GM23338 (cell line): ENCODE measurements at regions not wholly inside any gene's neighbourhood (a gene's known extent, or its start where the extent isn't known, plus 50 kb on each side); places are given as distances from the start of the nearest gene placed in this dataset.

Experiments used
- ATAC-seq: fragments of 200-7000 bp; cut with Tn5 transposase; 3 replicates; pipeline ENCODE4 v1.9.1; 2020
- DNase-seq: peaks from one replicate; pipeline ENCODE4 v3.0.0-alpha.2; 2015; ENCODE audit warnings: low spot score
- H2AFZ ChIP-seq: fragments of 200-600 bp; sonication (generic); 2 replicates; pipeline ENCODE4 v1.8.0; 2016; ENCODE audit warnings: antibody characterized with exemption, mild to moderate bottlenecking, moderate library complexity
- H3F3A ChIP-seq: fragments of 200-600 bp; sonication (generic); replicated peaks from 2 replicates; pipeline ENCODE4 v1.8.0; 2017; ENCODE audit warnings: antibody characterized with exemption, mixed run types, low read depth
- H3K27ac ChIP-seq: fragments of 200-600 bp; sonication (generic); 2 replicates; pipeline ENCODE4 v1.6.1; 2016; ENCODE audit warnings: low read depth
- H3K27me3 ChIP-seq: fragments of 200-600 bp; sonication (generic); 2 replicates; pipeline ENCODE4 v1.8.0; 2016; ENCODE audit warnings: mild to moderate bottlenecking, mixed run types, moderate library complexity; ENCODE audit not compliant: insufficient read depth
- H3K36me3 ChIP-seq: fragments of 200-600 bp; sonication (generic); 2 replicates; pipeline ENCODE4 v1.8.0; 2016; ENCODE audit warnings: mild to moderate bottlenecking; ENCODE audit not compliant: insufficient read depth
- H3K4me1 ChIP-seq: fragments of 200-600 bp; sonication (generic); 2 replicates; pipeline ENCODE4 v1.8.0; 2016; ENCODE audit warnings: mild to moderate bottlenecking, moderate library complexity; ENCODE audit not compliant: insufficient read depth
- H3K4me2 ChIP-seq: fragments of 200-600 bp; sonication (generic); 2 replicates; pipeline ENCODE4 v1.7.1; 2017; ENCODE audit warnings: mixed run types
- H3K4me3 ChIP-seq: fragments of 200-600 bp; sonication (generic); 2 replicates; pipeline ENCODE4 v1.6.1; 2016; ENCODE audit warnings: mixed run types
- H3K79me2 ChIP-seq: fragments of 200-600 bp; sonication (generic); replicated peaks from 2 replicates; pipeline ENCODE4 v1.8.0; 2017; ENCODE audit warnings: mild to moderate bottlenecking; ENCODE audit not compliant: insufficient read depth
- H3K9me2 ChIP-seq: fragments of 200-600 bp; sonication (generic); 2 replicates; pipeline ENCODE4 v1.8.0; 2017; ENCODE audit not compliant: insufficient read depth
- H4K20me1 ChIP-seq: fragments of 200-600 bp; sonication (generic); replicated peaks from 2 replicates; pipeline ENCODE4 v1.8.0; 2017; ENCODE audit warnings: mild to moderate bottlenecking; ENCODE audit not compliant: insufficient read depth
- H3K27ac Mint-ChIP-seq: 2 replicates; pipeline ENCODE4 v1.8.0; 2020; ENCODE audit warnings: inconsistent platforms, mild to moderate bottlenecking, moderate library complexity, mixed read lengths
- H3K27me3 Mint-ChIP-seq: 3 replicates; pipeline ENCODE4 v1.8.0; 2022; ENCODE audit warnings: low read depth, mild to moderate bottlenecking, moderate library complexity, mixed read lengths, inconsistent platforms; ENCODE audit not compliant: insufficient read depth, poor library complexity
- H3K36me3 Mint-ChIP-seq: 3 replicates; pipeline ENCODE4 v1.8.0; 2021; ENCODE audit warnings: low read depth, mild to moderate bottlenecking, inconsistent platforms, moderate library complexity, mixed read lengths
- H3K4me1 Mint-ChIP-seq: 3 replicates; pipeline ENCODE4 v1.8.0; 2020; ENCODE audit warnings: mild to moderate bottlenecking, inconsistent platforms, mixed read lengths
- H3K4me3 Mint-ChIP-seq: 3 replicates; pipeline ENCODE4 v1.8.0; 2021; ENCODE audit warnings: moderate library complexity, mild to moderate bottlenecking, inconsistent platforms, mixed read lengths
- H3K9me3 Mint-ChIP-seq: 3 replicates; pipeline ENCODE4 v1.8.0; 2020; ENCODE audit warnings: moderate library complexity, mild to moderate bottlenecking, inconsistent platforms, mixed read lengths
- EZH2 ChIP-seq: fragments of 200-600 bp; sonication (generic); IDR thresholded peaks from one replicate; pipeline ENCODE4 v1.8.0; 2017; ENCODE audit warnings: antibody characterized with exemption, mild to moderate bottlenecking, low read depth; ENCODE audit not compliant: unreplicated experiment
- EZH2phosphoT487 ChIP-seq: fragments of 200-600 bp; sonication (generic); IDR thresholded peaks from one replicate; pipeline ENCODE4 v1.8.1; 2018; ENCODE audit warnings: antibody characterized with exemption; ENCODE audit not compliant: unreplicated experiment
- JUNB ChIP-seq: IDR thresholded peaks from one replicate; pipeline ENCODE4 v1.6.1; 2016; ENCODE audit warnings: antibody characterized with exemption; ENCODE audit not compliant: unreplicated experiment
- NANOG ChIP-seq: IDR thresholded peaks from 2 replicates; pipeline ENCODE4 v1.6.1; 2016; ENCODE audit warnings: antibody characterized with exemption, borderline replicate concordance
- POLR2AphosphoS5 ChIP-seq: IDR thresholded peaks from 2 replicates; pipeline ENCODE4 v1.6.1; 2016; ENCODE audit warnings: antibody characterized with exemption, low read depth
- REST ChIP-seq: IDR thresholded peaks from one replicate; pipeline ENCODE4 v1.6.1; 2018; ENCODE audit warnings: antibody characterized with exemption; ENCODE audit not compliant: unreplicated experiment
- ZNF114 ChIP-seq: fragments of 250-450 bp; sonication (Bioruptor Pico); IDR thresholded peaks from 2 replicates; pipeline ENCODE4 v1.5.0; 2020; ENCODE audit warnings: mild to moderate bottlenecking, moderate library complexity
- ZNF331 ChIP-seq: fragments of 250-450 bp; sonication (Bioruptor Pico); IDR thresholded peaks from 2 replicates; pipeline ENCODE4 v1.5.0; 2020; ENCODE audit warnings: low read depth, mild to moderate bottlenecking, moderate library complexity

- no peak for TF ChIP-seq REST
These were observed 68.7 kb upstream of the MED13L start (continued) for GRCh38 chr12:116346222-116346621.

GRCh38 chr12:116346741-116347140, 69.2 kb upstream of the MED13L start:
- Histone ChIP-seq H3K9me2 (no peaks in the 10 kb centered on the region), H3K36me3 (no peaks in the 10 kb centered on the region), H2AFZ (no peak overlapping the region), H4K20me1 (no peaks in the 10 kb centered on the region), H3K27ac (no peak overlapping the region), H3K27me3 (no peaks in the 10 kb centered on the region), H3K4me3 (no peak overlapping the region), H3F3A (no peaks in the 10 kb centered on the region), H3K79me2 (no peaks in the 10 kb centered on the region), H3K4me2 (no peak overlapping the region), H3K4me1 (no peaks in the 10 kb centered on the region; the same call in 1 of the 2 replicates)
- no peak for TF ChIP-seq REST
- TF ChIP-seq ZNF331 (CRISPR knock-in tag), result no peak
- no peak for TF ChIP-seq EZH2
- no peak for TF ChIP-seq EZH2phosphoT487
- DNase-seq, result no peak
- Mint-ChIP-seq H3K4me3 (no peak overlapping the region), H3K9me3 (peaks cover 20% of the 10 kb centered on the region; the same call in 2 of the 3 replicates), H3K27me3 (peaks cover 3% of the 10 kb centered on the region), H3K4me1 (peaks cover 14% of the 10 kb centered on the region), H3K36me3 (peaks cover 19% of the 10 kb centered on the region; the same call in 2 of the 3 replicates), H3K27ac (no peak overlapping the region)
- no peak for ATAC-seq

GRCh38 chr12:116347265-116347664, 69.8 kb upstream of the MED13L start:
- no peak for ATAC-seq
- Histone ChIP-seq H4K20me1 (no peaks in the 10 kb centered on the region), H2AFZ (no peak overlapping the region), H3K27ac (no peak overlapping the region), H3F3A (no peaks in the 10 kb centered on the region), H3K36me3 (no peaks in the 10 kb centered on the region), H3K9me2 (no peaks in the 10 kb centered on the region), H3K4me2 (no peak overlapping the region), H3K27me3 (no peaks in the 10 kb centered on the region), H3K4me1 (no peaks in the 10 kb centered on the region; the same call in 1 of the 2 replicates), H3K79me2 (no peaks in the 10 kb centered on the region), H3K4me3 (no peak overlapping the region)
- no peak overlapping the region for H3K27ac Mint-ChIP-seq
- peaks cover 3% of the 10 kb centered on the region for H3K27me3 Mint-ChIP-seq
- DNase-seq, result no peak
- no peak overlapping the region for H3K4me3 Mint-ChIP-seq
- peaks cover 14% of the 10 kb centered on the region for H3K4me1 Mint-ChIP-seq
- peaks cover 15% of the 10 kb centered on the region; the same call in 2 of the 3 replicates for H3K36me3 Mint-ChIP-seq
- peaks cover 14% of the 10 kb centered on the region; the same call in 2 of the 3 replicates for H3K9me3 Mint-ChIP-seq
- TF ChIP-seq ZNF114, result no peak
- no peak for TF ChIP-seq JUNB
- no peak for TF ChIP-seq NANOG
- TF ChIP-seq EZH2phosphoT487, result no peak
- TF ChIP-seq POLR2AphosphoS5, result no peak
- TF ChIP-seq ZNF331 (CRISPR knock-in tag), result no peak
